H9 (cell line): ENCODE measurements at regions not wholly inside any gene's neighbourhood (a gene's known extent, or its start where the extent isn't known, plus 50 kb on each side); places are given as distances from the start of the nearest gene placed in this dataset.

Experiments
- DNase-seq: peaks from one replicate; pipeline ENCODE4 v3.0.0-alpha.2; 2017
- H2AFZ ChIP-seq: one replicate; pipeline ENCODE4 v1.6.1; 2013; ENCODE audit warnings: mild to moderate bottlenecking, low read length, control low read depth, moderate library complexity
- H2AK5ac ChIP-seq: 2 replicates; pipeline ENCODE4 v1.6.1; 2013; ENCODE audit warnings: low read length, control low read depth, mixed read lengths; ENCODE audit not compliant: insufficient read length
- H2BK120ac ChIP-seq: one replicate; pipeline ENCODE4 v1.6.1; 2013; ENCODE audit warnings: low read depth, mild to moderate bottlenecking, low read length, control low read depth, inconsistent platforms; ENCODE audit not compliant: poor library complexity, severe bottlenecking
- H2BK12ac ChIP-seq: 2 replicates; pipeline ENCODE4 v1.6.1; 2013; ENCODE audit warnings: low read length, control low read depth, mixed read lengths, low read depth; ENCODE audit not compliant: insufficient read length
- H2BK15ac ChIP-seq: 2 replicates; pipeline ENCODE4 v1.6.1; 2013; ENCODE audit warnings: low read depth, low read length, control low read depth
- H2BK20ac ChIP-seq: one replicate; pipeline ENCODE4 v1.6.1; 2013; ENCODE audit warnings: low read depth, mild to moderate bottlenecking, low read length, control low read depth, inconsistent platforms; ENCODE audit not compliant: poor library complexity, severe bottlenecking
- H2BK5ac ChIP-seq: 2 replicates; pipeline ENCODE4 v1.6.1; 2013; ENCODE audit warnings: low read length, control low read depth, mixed read lengths; ENCODE audit not compliant: insufficient read length
- H3K14ac ChIP-seq: 2 replicates; pipeline ENCODE4 v1.6.1; 2013; ENCODE audit warnings: low read length, control low read depth; ENCODE audit not compliant: insufficient read depth
- H3K18ac ChIP-seq: 2 replicates; pipeline ENCODE4 v1.6.1; 2013; ENCODE audit warnings: low read depth, mild to moderate bottlenecking, mixed read lengths, low read length, control low read depth; ENCODE audit not compliant: insufficient read length
- H3K23ac ChIP-seq: 2 replicates; pipeline ENCODE4 v1.6.1; 2013; ENCODE audit warnings: low read length, control low read depth, mixed read lengths, low read depth; ENCODE audit not compliant: insufficient read length
- H3K23me2 ChIP-seq: 2 replicates; pipeline ENCODE4 v1.6.1; 2013; ENCODE audit warnings: low read depth, mild to moderate bottlenecking, mixed read lengths, low read length, control low read depth; ENCODE audit not compliant: insufficient read length, poor library complexity, severe bottlenecking
- H3K27ac ChIP-seq: 2 replicates; pipeline ENCODE4 v1.5.1; 2013; ENCODE audit warnings: low read length, control low read depth, mixed read lengths, low read depth; ENCODE audit not compliant: insufficient read length
- H3K27me3 ChIP-seq: 2 replicates; pipeline ENCODE4 v1.6.1; 2013; ENCODE audit warnings: low read length, control low read depth, inconsistent platforms; ENCODE audit not compliant: insufficient read depth
- H3K4ac ChIP-seq: 2 replicates; pipeline ENCODE4 v1.6.1; 2013; ENCODE audit warnings: low read depth, mild to moderate bottlenecking, control low read depth, inconsistent platforms, low read length, moderate library complexity
- H3K4me1 ChIP-seq: 2 replicates; pipeline ENCODE4 v1.6.1; 2013; ENCODE audit warnings: low read length, control low read depth, inconsistent platforms; ENCODE audit not compliant: insufficient read depth
- H3K4me2 ChIP-seq: 2 replicates; pipeline ENCODE4 v1.6.1; 2013; ENCODE audit warnings: low read length, control low read depth, mixed read lengths; ENCODE audit not compliant: insufficient read length, insufficient read depth
- H3K56ac ChIP-seq: 2 replicates; pipeline ENCODE4 v1.6.1; 2013; ENCODE audit warnings: low read depth, mild to moderate bottlenecking, mixed read lengths, low read length, control low read depth; ENCODE audit not compliant: insufficient read length
- H3K79me1 ChIP-seq: 2 replicates; pipeline ENCODE4 v1.6.1; 2013; ENCODE audit warnings: low read depth, mild to moderate bottlenecking, moderate library complexity, low read length, control low read depth, inconsistent platforms; ENCODE audit not compliant: insufficient read depth, poor library complexity, severe bottlenecking
- H3K79me2 ChIP-seq: 2 replicates; pipeline ENCODE4 v1.6.1; 2013; ENCODE audit warnings: low read length, control low read depth, inconsistent platforms; ENCODE audit not compliant: insufficient read depth
- H3K9ac ChIP-seq: 2 replicates; pipeline ENCODE4 v1.6.1; 2013; ENCODE audit warnings: low read length, control low read depth, mixed read lengths; ENCODE audit not compliant: insufficient read length; ENCODE audit errors: extremely low read depth
- H3K9me3 ChIP-seq: one replicate; pipeline ENCODE4 v1.6.1; 2013; ENCODE audit warnings: low read depth, low read length, inconsistent platforms; ENCODE audit not compliant: control insufficient read depth
- H3T11ph ChIP-seq: one replicate; pipeline ENCODE4 v1.6.1; 2013; ENCODE audit warnings: mild to moderate bottlenecking, low read length, control low read depth, inconsistent platforms
- H4K20me1 ChIP-seq: one replicate; pipeline ENCODE4 v1.6.1; 2013; ENCODE audit not compliant: control insufficient read depth, insufficient read length, insufficient read depth
- H4K5ac ChIP-seq: 2 replicates; pipeline ENCODE4 v1.6.1; 2013; ENCODE audit warnings: low read depth, mild to moderate bottlenecking, mixed read lengths, low read length, control low read depth; ENCODE audit not compliant: insufficient read length
- H4K8ac ChIP-seq: replicated peaks from 2 replicates; pipeline ENCODE4 v1.6.1; 2013; ENCODE audit warnings: low read length, control low read depth, mixed read lengths, low read depth; ENCODE audit not compliant: insufficient read length
- H4K91ac ChIP-seq: 2 replicates; pipeline ENCODE4 v1.6.1; 2013; ENCODE audit warnings: low read depth, mild to moderate bottlenecking, moderate library complexity, mixed read lengths, low read length, control low read depth; ENCODE audit not compliant: insufficient read length
- H3K27ac Mint-ChIP-seq, 3 experiments: 2 replicates in 2 of 3; 3 replicates in 1 of 3; pipeline ENCODE4 v1.8.0; 2020 to 2021; ENCODE audit warnings: mixed read lengths in 3 of 3, mild to moderate bottlenecking in 1 of 3, moderate library complexity in 1 of 3
- H3K27me3 Mint-ChIP-seq: 2 replicates; pipeline ENCODE4 v1.8.0; 2021; ENCODE audit warnings: low read depth, mild to moderate bottlenecking, moderate library complexity, mixed read lengths
- H3K36me3 Mint-ChIP-seq, 3 experiments: 2 replicates in 2 of 3; 3 replicates in 1 of 3; pipeline ENCODE4 v1.8.0; 2020 to 2021; ENCODE audit warnings: low read depth in 3 of 3, mixed read lengths in 3 of 3; ENCODE audit not compliant: insufficient read depth in 1 of 3
- H3K4me1 Mint-ChIP-seq, 2 experiments: 2 replicates each; pipeline ENCODE4 v1.8.0; 2020; ENCODE audit warnings: mixed read lengths in 2 of 2
- H3K4me3 Mint-ChIP-seq, 2 experiments: 2 replicates in 1 of 2; 3 replicates in 1 of 2; pipeline ENCODE4 v1.8.0; 2020 to 2021; ENCODE audit warnings: mild to moderate bottlenecking in 2 of 2, mixed read lengths in 2 of 2, moderate library complexity in 1 of 2
- H3K9me3 Mint-ChIP-seq, 2 experiments: 2 replicates in 1 of 2; 3 replicates in 1 of 2; pipeline ENCODE4 v1.8.0; 2020; ENCODE audit warnings: mild to moderate bottlenecking in 2 of 2, mixed read lengths in 2 of 2, moderate library complexity in 1 of 2
- CTCF ChIP-seq: fragments of 200-600 bp; sonication (generic); conservative IDR thresholded peaks from 3 replicates; pipeline ENCODE4 v1.8.0; 2021; ENCODE audit warnings: antibody characterized with exemption, mild to moderate bottlenecking
- WGBS: extraction: QIAGEN DNeasy Blood & Tissue Kit; methylation state at CpG from one replicate; pipeline ENCODE4 v1.1.7; 2013; ENCODE audit warnings: missing lambda C conversion rate, low lambda C conversion rate, mixed read lengths; ENCODE audit not compliant: insufficient read length; ENCODE audit errors: extremely low coverage; 5-methylcytosine and 5-hydroxymethylcytosine counted together

GRCh38 chr4:160498211-160498610 is 1395.3 kb downstream of the RAPGEF2 start:
- Histone ChIP-seq H3K23me2 (no peaks in the 10 kb centered on the region), H3K9ac (no peak overlapping the region), H4K20me1 (no peaks in the 10 kb centered on the region), H3T11ph (no peak overlapping the region), H3K4ac (no peak overlapping the region), H2BK5ac (no peak overlapping the region), H3K4me1 (no peaks in the 10 kb centered on the region), H3K27ac (no peak overlapping the region), H3K9me3 (no peaks in the 10 kb centered on the region), H3K79me1 (no peaks in the 10 kb centered on the region), H3K56ac (no peak overlapping the region), H3K14ac (no peak overlapping the region), H3K27me3 (no peaks in the 10 kb centered on the region), H2BK15ac (no peak overlapping the region), H3K23ac (no peak overlapping the region), H3K79me2 (no peaks in the 10 kb centered on the region), H4K91ac (no peak overlapping the region), H2BK120ac (no peak overlapping the region), H3K4me2 (no peak overlapping the region), H2AFZ (no peak overlapping the region), H2BK12ac (no peak overlapping the region), H4K5ac (no peak overlapping the region), H2AK5ac (no peak overlapping the region), H4K8ac (no peak overlapping the region), H3K18ac (no peak overlapping the region), H2BK20ac (no peak overlapping the region)
- TF ChIP-seq CTCF: no peak
- Mint-ChIP-seq H3K9me3 (peaks cover 0 to 7% of the 10 kb centered on the region in 2 experiments; a peak in 3 of 5 replicates), H3K27me3 (no peaks in the 10 kb centered on the region), H3K27ac (no peak overlapping the region), H3K36me3 (no peaks in the 10 kb centered on the region; a peak in 1 of 7 replicates), H3K4me3 (no peak overlapping the region), H3K4me1 (no peaks in the 10 kb centered on the region)
- WGBS: no CpG with 5 or more reads among the region's 4 CpGs
- DNase-seq: no peak
